Gastroesophageal sphincter (tissue), 3 donors: ENCODE measurements at regions not wholly inside any gene's neighbourhood (a gene's known extent, or its start where the extent isn't known, plus 50 kb on each side); places are given as distances from the start of the nearest gene placed in this dataset.

Experiments
- CTCF ChIP-seq, 4 experiments: fragments of 200-600 bp in 2 of 4; fragments of 450-650 bp in 2 of 4; sonication (generic) in 1 of 4; IDR thresholded peaks; one replicate each; pipeline ENCODE4 v1.5.1; 2017 to 2019; ENCODE audit warnings: antibody characterized with exemption in 4 of 4, mild to moderate bottlenecking in 2 of 4, moderate library complexity in 2 of 4
- EP300 ChIP-seq: sonication (generic); formaldehyde crosslinking; IDR thresholded peaks from one replicate; pipeline ENCODE4 v1.6.1; 2017; ENCODE audit warnings: antibody characterized with exemption, mild to moderate bottlenecking
- POLR2A ChIP-seq, 2 donors: fragments of 450-650 bp; IDR thresholded peaks; one replicate each; pipeline ENCODE4 v1.6.1; 2017; ENCODE audit warnings: antibody characterized with exemption in 2 of 2, mild to moderate bottlenecking in 2 of 2, moderate library complexity in 1 of 2

DNA sequence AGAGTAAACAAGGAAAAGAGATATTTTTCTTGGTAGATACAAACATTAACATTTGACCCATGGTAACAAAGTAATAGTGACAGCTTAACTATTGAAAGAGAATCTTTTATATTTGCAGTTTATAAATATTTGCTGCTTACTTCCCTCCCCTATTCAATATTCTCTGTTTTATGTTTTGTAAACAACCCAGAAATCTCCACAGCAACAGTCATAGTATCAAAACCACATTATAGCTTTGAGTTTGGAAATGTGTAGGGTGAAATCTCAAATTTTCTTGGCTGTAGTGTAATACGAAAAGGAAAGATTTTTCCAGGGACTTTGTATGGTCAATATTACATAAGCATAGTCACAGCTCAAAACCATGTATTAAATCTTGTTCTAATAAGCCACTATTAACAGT, 511.2 kb downstream of the METTL4 start:
- TF ChIP-seq CTCF (IDR thresholded peaks at IDR 0.05) (no peak), POLR2A (IDR thresholded peaks at IDR 0.05) (no peak), EP300 (no peak)
